ENCODE measurements at regions not wholly inside any gene's neighbourhood (a gene's known extent, or its start where the extent isn't known, plus 50 kb on each side); places are given as distances from the start of the nearest gene placed in this dataset.

GRCh38 chr4:181710143-181710542 is 533.1 kb upstream of the TENM3 start:
- TF ChIP-seq, protein P1, sequence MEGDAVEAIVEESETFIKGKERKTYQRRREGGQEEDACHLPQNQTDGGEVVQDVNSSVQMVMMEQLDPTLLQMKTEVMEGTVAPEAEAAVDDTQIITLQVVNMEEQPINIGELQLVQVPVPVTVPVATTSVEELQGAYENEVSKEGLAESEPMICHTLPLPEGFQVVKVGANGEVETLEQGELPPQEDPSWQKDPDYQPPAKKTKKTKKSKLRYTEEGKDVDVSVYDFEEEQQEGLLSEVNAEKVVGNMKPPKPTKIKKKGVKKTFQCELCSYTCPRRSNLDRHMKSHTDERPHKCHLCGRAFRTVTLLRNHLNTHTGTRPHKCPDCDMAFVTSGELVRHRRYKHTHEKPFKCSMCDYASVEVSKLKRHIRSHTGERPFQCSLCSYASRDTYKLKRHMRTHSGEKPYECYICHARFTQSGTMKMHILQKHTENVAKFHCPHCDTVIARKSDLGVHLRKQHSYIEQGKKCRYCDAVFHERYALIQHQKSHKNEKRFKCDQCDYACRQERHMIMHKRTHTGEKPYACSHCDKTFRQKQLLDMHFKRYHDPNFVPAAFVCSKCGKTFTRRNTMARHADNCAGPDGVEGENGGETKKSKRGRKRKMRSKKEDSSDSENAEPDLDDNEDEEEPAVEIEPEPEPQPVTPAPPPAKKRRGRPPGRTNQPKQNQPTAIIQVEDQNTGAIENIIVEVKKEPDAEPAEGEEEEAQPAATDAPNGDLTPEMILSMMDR (conservative IDR thresholded peaks at IDR 0.05) = no peak
- no peak for TF ChIP-seq ZFX (IDR thresholded peaks at IDR 0.05)

All from C4-2B (cell line).